ENCODE measurements at regions not wholly inside any gene's neighbourhood (a gene's known extent, or its start where the extent isn't known, plus 50 kb on each side); places are given as distances from the start of the nearest gene placed in this dataset.

DNA sequence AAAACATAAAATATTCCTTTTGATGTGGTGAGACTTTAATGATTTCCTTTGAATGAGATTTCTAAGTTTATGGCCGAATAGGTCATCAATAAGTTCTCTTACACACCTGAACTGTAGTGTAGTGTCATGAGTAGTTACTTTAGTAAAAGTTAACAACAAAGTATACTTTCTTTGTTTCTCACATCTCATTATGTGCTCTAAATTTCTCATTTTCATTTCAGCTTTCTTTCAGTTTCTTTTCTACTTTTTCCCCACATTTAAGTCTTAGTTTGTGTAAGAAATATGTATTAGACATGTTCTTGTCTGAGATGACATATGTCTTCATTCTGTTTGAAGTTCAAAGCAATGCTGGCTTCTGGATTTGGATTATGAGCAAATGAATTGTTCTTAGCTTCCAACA is 348.1 kb downstream of the ANKRD7 start:
- TF ChIP-seq, protein P1, sequence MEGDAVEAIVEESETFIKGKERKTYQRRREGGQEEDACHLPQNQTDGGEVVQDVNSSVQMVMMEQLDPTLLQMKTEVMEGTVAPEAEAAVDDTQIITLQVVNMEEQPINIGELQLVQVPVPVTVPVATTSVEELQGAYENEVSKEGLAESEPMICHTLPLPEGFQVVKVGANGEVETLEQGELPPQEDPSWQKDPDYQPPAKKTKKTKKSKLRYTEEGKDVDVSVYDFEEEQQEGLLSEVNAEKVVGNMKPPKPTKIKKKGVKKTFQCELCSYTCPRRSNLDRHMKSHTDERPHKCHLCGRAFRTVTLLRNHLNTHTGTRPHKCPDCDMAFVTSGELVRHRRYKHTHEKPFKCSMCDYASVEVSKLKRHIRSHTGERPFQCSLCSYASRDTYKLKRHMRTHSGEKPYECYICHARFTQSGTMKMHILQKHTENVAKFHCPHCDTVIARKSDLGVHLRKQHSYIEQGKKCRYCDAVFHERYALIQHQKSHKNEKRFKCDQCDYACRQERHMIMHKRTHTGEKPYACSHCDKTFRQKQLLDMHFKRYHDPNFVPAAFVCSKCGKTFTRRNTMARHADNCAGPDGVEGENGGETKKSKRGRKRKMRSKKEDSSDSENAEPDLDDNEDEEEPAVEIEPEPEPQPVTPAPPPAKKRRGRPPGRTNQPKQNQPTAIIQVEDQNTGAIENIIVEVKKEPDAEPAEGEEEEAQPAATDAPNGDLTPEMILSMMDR (IDR thresholded peaks at IDR 0.05) = no peak
- H3K4me3 ChIP-seq = no peak overlapping the region
- DNase-seq (no peak), ATAC-seq (no peak)
- intact Hi-C loops (cut with DNase I) = no loop called here
- no peaks in the 10 kb centered on the region for H3K36me3 ChIP-seq
- no peaks in the 10 kb centered on the region for H3K9me3 ChIP-seq
- H3K27ac ChIP-seq = no peak overlapping the region
- H3K27me3 ChIP-seq = no peaks in the 10 kb centered on the region
- no peaks in the 10 kb centered on the region for H3K4me1 ChIP-seq

GRCh38 chr7:118573085-118573484 is 348.6 kb downstream of the ANKRD7 start:
- no peak for ATAC-seq

GRCh38 chr7:118575393-118575948 is 351.0 kb downstream of the ANKRD7 start:
- H3K9me3 ChIP-seq = no peaks in the 10 kb centered on the region
- DNase-seq (no peak), ATAC-seq (no peak)
- no peaks in the 10 kb centered on the region for H3K36me3 ChIP-seq
- H3K27me3 ChIP-seq = no peaks in the 10 kb centered on the region
- H3K27ac ChIP-seq = no peak overlapping the region
- intact Hi-C loops (cut with DNase I) = no loop called here
- TF ChIP-seq, protein P1 (IDR thresholded peaks at IDR 0.05) = no peak
- H3K4me3 ChIP-seq = no peak overlapping the region
- H3K4me1 ChIP-seq = no peaks in the 10 kb centered on the region

More at GRCh38 chr7:118573085-118573484, 348.6 kb downstream of the ANKRD7 start:
- Histone ChIP-seq H3K36me3 (no peaks in the 10 kb centered on the region), H3K4me1 (no peaks in the 10 kb centered on the region), H3K4me3 (no peak overlapping the region), H3K27me3 (no peaks in the 10 kb centered on the region), H3K27ac (no peak overlapping the region), H3K9me3 (no peaks in the 10 kb centered on the region)
- TF ChIP-seq, protein P1 (IDR thresholded peaks at IDR 0.05) = no peak
- DNase-seq = no peak
- intact Hi-C loops (cut with DNase I) = no loop called here

DNA sequence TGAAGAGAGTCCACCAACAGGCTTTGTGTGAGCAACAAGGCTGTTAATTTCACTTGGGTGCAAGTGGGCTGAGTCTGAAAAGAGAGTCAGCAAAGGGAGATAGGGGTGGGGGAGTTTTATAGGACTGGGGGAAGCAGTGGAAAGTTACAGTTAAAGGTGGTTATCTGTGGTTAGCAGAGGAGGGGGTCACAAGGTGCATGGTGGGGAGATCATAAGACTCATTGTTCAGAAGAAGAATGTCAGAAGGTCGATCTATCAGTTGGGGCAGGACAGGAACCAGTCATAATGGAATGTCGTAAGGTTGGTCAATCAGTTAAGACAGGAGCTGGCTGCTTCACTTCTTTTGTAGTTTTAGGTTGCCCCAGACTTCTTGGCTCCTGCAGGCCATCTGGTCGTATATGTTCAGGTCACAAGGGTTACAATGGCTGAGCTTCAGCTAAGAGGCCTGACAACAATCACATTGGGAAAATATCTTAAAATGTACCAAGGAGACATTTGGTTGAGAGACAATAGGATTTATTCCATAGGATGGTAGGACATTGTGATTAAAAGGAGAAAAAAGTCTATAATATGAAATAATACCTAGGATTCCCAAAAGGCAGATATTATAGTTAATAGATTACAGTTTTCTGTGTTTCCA is 356.4 kb downstream of the ANKRD7 start:
- no peaks in the 10 kb centered on the region for H3K4me1 ChIP-seq
- no peaks in the 10 kb centered on the region for H3K27me3 ChIP-seq
- TF ChIP-seq, protein P1 (IDR thresholded peaks at IDR 0.05) = no peak
- H3K36me3 ChIP-seq = no peaks in the 10 kb centered on the region
- H3K9me3 ChIP-seq = no peaks in the 10 kb centered on the region
- intact Hi-C loops (cut with DNase I) = no loop called here
- H3K4me3 ChIP-seq = no peak overlapping the region
- DNase-seq = no peak
- no peak for ATAC-seq
- H3K27ac ChIP-seq = no peak overlapping the region

DNA sequence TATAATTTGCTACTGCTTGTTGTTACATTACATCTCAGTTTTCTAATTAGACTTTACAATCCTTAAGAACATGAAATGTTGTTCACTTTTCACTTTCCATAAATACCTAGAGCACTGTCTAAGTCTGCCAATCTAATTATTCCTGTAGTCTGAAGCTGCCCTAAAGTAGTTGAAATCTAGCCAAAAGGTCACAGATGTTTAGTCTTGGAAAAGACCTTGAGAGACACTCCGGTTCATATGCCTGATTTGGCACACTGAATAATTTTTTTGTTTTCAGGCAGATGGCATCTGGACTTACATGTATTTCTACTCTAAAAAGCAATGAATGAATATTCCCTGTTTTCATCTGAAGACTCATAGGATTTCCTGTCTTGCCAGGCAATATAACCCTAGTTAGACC is 359.1 kb downstream of the ANKRD7 start:
- ATAC-seq (no peak), DNase-seq (no peak)
- intact Hi-C loops (cut with DNase I) = no loop called here
- TF ChIP-seq, protein P1 (IDR thresholded peaks at IDR 0.05) = no peak
- Histone ChIP-seq H3K27me3 (no peaks in the 10 kb centered on the region), H3K36me3 (no peaks in the 10 kb centered on the region), H3K27ac (no peak overlapping the region), H3K4me3 (no peak overlapping the region), H3K9me3 (peaks cover 0 to 6% of the 10 kb centered on the region in 2 donors), H3K4me1 (no peaks in the 10 kb centered on the region)
